Pancreas (tissue), 10 donors: ENCODE measurements at regions not wholly inside any gene's neighbourhood (a gene's known extent, or its start where the extent isn't known, plus 50 kb on each side); places are given as distances from the start of the nearest gene placed in this dataset.

Experiments used
- ATAC-seq, 4 donors: fragments of 200-7000 bp; cut with Tn5 transposase; one replicate each; pipeline versions ENCODE4 v1.8.0 to v1.9.1; 2020; ENCODE audit warnings: mild to moderate bottlenecking in 4 of 4, moderate library complexity in 4 of 4
- DNase-seq, 6 donors: peaks; one replicate each; pipeline ENCODE4 v3.0.0-alpha.2; 2020
- FAIRE-seq: peaks from 2 replicates; lab custom pipeline; 2012; peaks lifted over from hg19 to GRCh38; lab: Jason Lieb, UNC
- H3K27ac ChIP-seq, 4 donors: fragments of 200-600 bp; sonication (generic); 1 replicate in 3 of 4; 2 replicates in 1 of 4; pipeline versions ENCODE4 v1.5.0 to v1.8.0; 2020
- H3K27me3 ChIP-seq, 4 donors: fragments of 200-600 bp; one replicate each; pipeline ENCODE4 v1.8.0; 2021
- H3K36me3 ChIP-seq, 3 donors: fragments of 200-600 bp; sonication (generic) in 1 of 3; one replicate each; pipeline versions ENCODE4 v1.5.0 to v1.8.0; 2020 to 2021
- H3K4me1 ChIP-seq, 3 donors: fragments of 200-600 bp; one replicate each; pipeline ENCODE4 v1.8.0; 2021
- H3K4me3 ChIP-seq, 4 donors: fragments of 200-600 bp; sonication (generic) in 2 of 4; one replicate each; pipeline versions ENCODE4 v1.5.0 to v1.8.0; 2020 to 2021
- H3K9me3 ChIP-seq, 4 donors: fragments of 200-600 bp; one replicate each; pipeline ENCODE4 v1.8.0; 2021
- WGBS, 2 donors: extraction: QIAGEN DNeasy Blood & Tissue Kit; methylation state at CpG; one replicate each; pipeline ENCODE4 v1.1.7; 2013; 5-methylcytosine and 5-hydroxymethylcytosine counted together
- intact Hi-C, 3 donors: fragments of 100-400 bp; cut with DNase I; formaldehyde crosslinking; loops; one replicate each; pipeline versions ENCODE4 v1.11.1 to v1.14.2; 2022
- TF ChIP-seq, protein P1 (sequence below), 4 donors: fragments of 200-600 bp; sonication (generic) in 3 of 4; IDR thresholded peaks; one replicate each; pipeline versions ENCODE4 v1.5.0 to v1.8.0; 2021; ENCODE audit warnings: antibody characterized with exemption in 4 of 4
- donor health status: healthy with polysubstance abuse.
- donor health status: DM: no; HTN: no; CAD: no; lungs with moderate emphysema.
- donor health status: DM: no; HTN: no; CAD: no.
- donor health status: control.
- donor health status: control.
- donor health status: Bipolar disorder and iron deficiency.
- donor health status: DM: yes; HTN: yes; CAD: no.
- donor health status: DM: no; HTN: no; CAD: no.
- donor health status: DM: no; HTN: no; CAD: no.
- donor health status: DM: yes; HTN: yes; CAD: no.

DNA sequence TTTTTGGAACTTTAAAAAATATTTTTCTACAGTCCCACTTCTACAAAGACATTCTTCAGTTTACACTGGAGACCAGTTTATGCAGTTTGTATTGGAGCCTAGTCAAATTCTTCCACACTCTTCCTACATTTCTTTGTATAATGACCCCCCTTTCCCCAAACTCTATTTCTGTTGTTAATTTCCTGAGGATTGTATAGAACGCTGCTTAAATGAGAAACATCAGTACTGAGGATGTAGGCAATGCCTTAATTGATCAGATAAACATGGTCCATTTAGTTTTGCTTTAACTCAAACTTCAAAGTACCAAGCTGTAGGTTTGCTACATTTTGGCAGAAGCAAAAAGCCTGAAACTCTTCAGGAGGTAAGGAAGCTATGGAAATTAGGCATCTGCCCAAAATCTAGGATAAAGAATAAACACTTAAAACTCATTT is 155.5 kb downstream of the SLC7A11 start:
- Histone ChIP-seq H3K36me3 (no peaks in the 10 kb centered on the region), H3K9me3 (no peaks in the 10 kb centered on the region), H3K4me1 (peaks cover 0 to 8% (median 7%) of the 10 kb centered on the region in 3 donors), H3K4me3 (no peak overlapping the region), H3K27me3 (no peaks in the 10 kb centered on the region), H3K27ac (no peak overlapping the region)
- intact Hi-C loops, result no loop called here
- no peak for ATAC-seq
- no peak for FAIRE-seq
- DNase-seq, result no peak
- WGBS, 2 donors, result 43 to 62% methylated on average over 1 of the region's 1 CpG
- TF ChIP-seq, protein P1, sequence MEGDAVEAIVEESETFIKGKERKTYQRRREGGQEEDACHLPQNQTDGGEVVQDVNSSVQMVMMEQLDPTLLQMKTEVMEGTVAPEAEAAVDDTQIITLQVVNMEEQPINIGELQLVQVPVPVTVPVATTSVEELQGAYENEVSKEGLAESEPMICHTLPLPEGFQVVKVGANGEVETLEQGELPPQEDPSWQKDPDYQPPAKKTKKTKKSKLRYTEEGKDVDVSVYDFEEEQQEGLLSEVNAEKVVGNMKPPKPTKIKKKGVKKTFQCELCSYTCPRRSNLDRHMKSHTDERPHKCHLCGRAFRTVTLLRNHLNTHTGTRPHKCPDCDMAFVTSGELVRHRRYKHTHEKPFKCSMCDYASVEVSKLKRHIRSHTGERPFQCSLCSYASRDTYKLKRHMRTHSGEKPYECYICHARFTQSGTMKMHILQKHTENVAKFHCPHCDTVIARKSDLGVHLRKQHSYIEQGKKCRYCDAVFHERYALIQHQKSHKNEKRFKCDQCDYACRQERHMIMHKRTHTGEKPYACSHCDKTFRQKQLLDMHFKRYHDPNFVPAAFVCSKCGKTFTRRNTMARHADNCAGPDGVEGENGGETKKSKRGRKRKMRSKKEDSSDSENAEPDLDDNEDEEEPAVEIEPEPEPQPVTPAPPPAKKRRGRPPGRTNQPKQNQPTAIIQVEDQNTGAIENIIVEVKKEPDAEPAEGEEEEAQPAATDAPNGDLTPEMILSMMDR (IDR thresholded peaks at IDR 0.05), result no peak

DNA sequence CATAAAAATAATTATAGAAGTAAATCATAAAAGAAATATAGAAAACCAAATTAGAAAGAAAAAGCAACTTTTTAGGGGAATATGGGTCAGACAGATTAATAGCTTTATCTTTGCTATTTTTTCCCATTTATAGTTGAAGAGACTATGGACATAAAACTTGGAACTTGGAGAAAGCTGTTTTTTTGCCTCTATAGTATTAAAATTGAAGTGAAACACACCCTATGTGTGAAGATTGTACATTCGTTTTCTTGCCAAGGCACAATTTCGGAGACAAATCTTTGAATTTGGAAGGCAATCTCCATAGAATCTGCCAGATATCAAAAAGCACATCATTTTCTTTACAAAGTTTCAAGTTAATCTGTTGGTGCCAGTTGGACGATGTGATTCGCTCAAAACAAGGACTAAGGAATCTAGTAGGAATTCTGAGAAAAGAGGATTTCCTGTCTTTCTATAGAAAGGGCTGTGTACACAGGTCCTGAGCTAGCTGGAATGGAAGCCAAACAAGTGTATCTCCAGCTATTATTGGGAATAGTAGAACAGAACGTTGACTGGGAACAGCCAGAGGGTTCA is 156.3 kb downstream of the SLC7A11 start:
- intact Hi-C loops, result no loop called here
- ATAC-seq, result no peak
- H3K36me3 ChIP-seq, result no peaks in the 10 kb centered on the region
- WGBS, 2 donors, result 81 to 83% methylated on average over 5 of the region's 5 CpGs
- FAIRE-seq, result no peak
- no peaks in the 10 kb centered on the region for H3K27me3 ChIP-seq
- H3K9me3 ChIP-seq, result no peaks in the 10 kb centered on the region
- DNase-seq, result no peak
- peaks cover 0 to 5% (median 2%) of the 10 kb centered on the region in 3 donors for H3K4me1 ChIP-seq
- H3K4me3 ChIP-seq, result no peak overlapping the region
- TF ChIP-seq, protein P1 (IDR thresholded peaks at IDR 0.05), result no peak
- H3K27ac ChIP-seq, result no peak overlapping the region

DNA sequence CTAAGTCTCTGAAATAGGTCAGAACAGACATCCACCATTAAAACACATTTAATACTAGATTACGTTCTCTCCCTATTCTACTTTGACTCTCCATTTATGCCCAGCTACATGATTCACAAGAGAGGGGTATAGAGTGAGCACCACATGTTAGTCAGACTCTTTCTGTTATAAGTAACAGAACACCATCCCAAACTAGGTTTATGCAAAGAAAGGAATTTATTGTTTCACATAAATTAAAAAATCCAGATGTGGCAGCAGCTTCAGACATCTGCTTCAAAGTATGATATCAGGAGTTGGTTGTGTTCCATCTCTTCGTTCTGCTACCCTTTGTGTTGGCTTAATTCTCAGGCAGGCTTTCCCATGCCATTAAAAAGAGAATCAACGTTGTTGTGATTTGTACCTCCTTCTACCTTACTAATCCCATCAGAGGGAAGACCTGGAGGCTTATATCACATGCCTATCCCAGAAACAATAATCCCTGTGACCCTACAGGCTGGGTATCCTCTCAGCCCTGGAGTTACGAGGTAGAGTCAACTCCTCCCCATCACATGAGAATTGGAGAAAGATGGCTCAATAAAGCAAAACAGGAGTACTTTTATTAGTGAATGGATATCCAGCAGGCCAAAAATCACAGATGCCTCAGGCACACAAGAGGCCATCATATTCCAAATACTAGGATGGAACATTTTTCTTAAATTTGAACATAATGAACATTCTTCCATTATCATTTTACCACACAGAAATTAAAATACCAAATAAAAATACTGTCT is 163.2 kb downstream of the SLC7A11 start:
- Histone ChIP-seq H3K9me3 (no peaks in the 10 kb centered on the region), H3K27me3 (no peaks in the 10 kb centered on the region), H3K36me3 (no peaks in the 10 kb centered on the region), H3K4me1 (no peaks in the 10 kb centered on the region), H3K27ac (no peak overlapping the region), H3K4me3 (no peak overlapping the region)
- TF ChIP-seq, protein P1 (IDR thresholded peaks at IDR 0.05), result no peak
- no peak for FAIRE-seq
- WGBS, 2 donors, result 74 to 82% methylated on average over 4 of the region's 4 CpGs
- intact Hi-C loops, result no loop called here
- no peak for ATAC-seq
- no peak for DNase-seq

DNA sequence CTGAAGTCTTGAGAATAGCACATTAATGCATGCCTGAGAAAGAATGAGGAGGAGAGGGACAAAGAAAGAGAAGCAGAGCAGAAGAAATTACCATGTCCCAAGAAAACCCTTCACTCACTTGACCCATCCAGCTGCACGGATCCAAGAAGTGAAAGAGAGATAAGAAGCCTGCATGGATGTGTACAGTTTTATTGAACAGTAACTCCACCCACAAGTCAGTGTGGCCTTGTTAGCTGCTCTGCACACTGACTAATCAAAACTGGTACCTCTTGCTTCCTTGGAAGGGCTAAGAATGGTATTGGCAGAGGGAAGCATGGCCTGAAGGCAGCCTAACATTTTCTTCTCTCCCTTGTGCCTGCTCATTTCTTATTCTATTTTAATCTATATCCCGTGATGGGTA is 163.9 kb downstream of the SLC7A11 start:
- H3K4me1 ChIP-seq, result no peaks in the 10 kb centered on the region
- ATAC-seq, result no peak
- TF ChIP-seq, protein P1 (IDR thresholded peaks at IDR 0.05), result no peak

DNA sequence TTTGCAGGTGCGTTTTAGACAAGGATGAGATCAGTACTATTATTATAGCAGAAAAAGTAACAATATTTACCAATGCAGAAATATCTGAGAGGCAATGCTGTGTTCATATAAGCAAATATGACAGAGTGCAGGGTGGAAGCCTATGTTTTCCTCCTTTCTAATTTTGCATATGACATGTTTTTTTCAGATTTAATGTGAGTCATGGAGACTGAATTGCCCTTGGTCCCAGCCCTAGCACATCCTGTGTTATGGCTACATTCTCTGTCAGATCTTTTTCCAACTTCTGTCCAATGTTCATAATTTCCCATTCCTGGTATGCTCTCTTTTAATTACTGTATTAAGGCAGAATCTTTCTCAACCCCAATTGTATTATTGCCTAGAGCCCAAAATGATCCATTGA is 165.6 kb downstream of the SLC7A11 start:
- Histone ChIP-seq H3K4me1 (no peaks in the 10 kb centered on the region), H3K27me3 (no peaks in the 10 kb centered on the region), H3K4me3 (no peak overlapping the region), H3K36me3 (no peaks in the 10 kb centered on the region), H3K9me3 (no peaks in the 10 kb centered on the region), H3K27ac (no peak overlapping the region)
- intact Hi-C loops, result no loop called here
- DNase-seq (no peak), FAIRE-seq (no peak), ATAC-seq (no peak)
- 83 to 86% methylated on average over 1 of the region's 1 CpG for WGBS, 2 donors
- TF ChIP-seq, protein P1 (IDR thresholded peaks at IDR 0.05), result no peak

More for the DNA sequence above, 163.9 kb downstream of the SLC7A11 start:
- Histone ChIP-seq H3K4me3 (no peak overlapping the region), H3K27me3 (no peaks in the 10 kb centered on the region), H3K36me3 (no peaks in the 10 kb centered on the region), H3K9me3 (no peaks in the 10 kb centered on the region), H3K27ac (no peak overlapping the region)
- 54 to 58% methylated on average over 2 of the region's 2 CpGs for WGBS, 2 donors
- FAIRE-seq, result no peak
- DNase-seq, result no peak
- intact Hi-C loops, result no loop called here
